GM23248 (cell line): ENCODE measurements at regions not wholly inside any gene's neighbourhood (a gene's known extent, or its start where the extent isn't known, plus 50 kb on each side); places are given as distances from the start of the nearest gene placed in this dataset.

Source experiments
- EZH2 ChIP-seq: fragments of 200-600 bp; sonication (generic); IDR thresholded peaks from 2 replicates; pipeline ENCODE4 v1.6.1; 2018; ENCODE audit warnings: antibody characterized with exemption, mild to moderate bottlenecking; ENCODE audit not compliant: insufficient read depth, poor library complexity, severe bottlenecking
- EZH2phosphoT487 ChIP-seq: fragments of 200-600 bp; sonication (generic); IDR thresholded peaks from 2 replicates; pipeline ENCODE4 v1.6.1; 2018; ENCODE audit warnings: antibody characterized with exemption, moderate library complexity, mild to moderate bottlenecking, low read depth; ENCODE audit not compliant: insufficient read depth

GRCh38 chr13:33362986-33363727, 77.6 kb upstream of the STARD13 start:
- TF ChIP-seq EZH2phosphoT487 = no peak
- no peak for TF ChIP-seq EZH2
